GM12892 (cell line): ENCODE measurements at regions not wholly inside any gene's neighbourhood (a gene's known extent, or its start where the extent isn't known, plus 50 kb on each side); places are given as distances from the start of the nearest gene placed in this dataset.
"Not testable (repeated sequence)": the region's sequence is repeated elsewhere in the genome, so short reads cannot be mapped to it uniquely, and the experiment has no call there.

ENCODE experiments used
- DNase-seq: peaks from one replicate; pipeline ENCODE4 v3.0.0; 2011; ENCODE audit not compliant: insufficient read length
- FAIRE-seq: peaks from 2 replicates; lab custom pipeline; 2011; peaks lifted over from hg19 to GRCh38; lab: Jason Lieb, UNC
- POLR2A ChIP-seq: IDR thresholded peaks from 2 replicates; pipeline ENCODE4 v1.6.1; 2011; ENCODE audit warnings: low read depth, low read length, control low read depth
- POLR2AphosphoS5 ChIP-seq: IDR thresholded peaks from 2 replicates; pipeline ENCODE4 v1.6.1; 2011; ENCODE audit warnings: low read depth, low read length, control low read depth
- TAF1 ChIP-seq: IDR thresholded peaks from 2 replicates; pipeline ENCODE4 v1.6.1; 2011; ENCODE audit warnings: low read depth, mild to moderate bottlenecking, control low read depth, low read length, borderline replicate concordance

- DNase-seq (no peak), FAIRE-seq (no peak)
- TF ChIP-seq POLR2A = no peak
- no peak for TF ChIP-seq TAF1
- TF ChIP-seq POLR2AphosphoS5 = no peak
Measured at GRCh38 chr14:48580692-48581091, 905.3 kb upstream of the MDGA2 start.

GRCh38 chr14:48575772-48576171, 900.4 kb upstream of the MDGA2 start:
- TF ChIP-seq POLR2AphosphoS5 (no peak), POLR2A (no peak), TAF1 (no peak)
- no peak for DNase-seq
- FAIRE-seq = no peak

GRCh38 chr14:48568688-48569087, 893.3 kb upstream of the MDGA2 start:
- TF ChIP-seq POLR2AphosphoS5 (no peak), TAF1 (no peak), POLR2A (no peak)
- FAIRE-seq (no peak), DNase-seq (no peak)

GRCh38 chr14:48568252-48568651, 892.8 kb upstream of the MDGA2 start:
- no peak for TF ChIP-seq POLR2A
- no peak for TF ChIP-seq POLR2AphosphoS5
- TF ChIP-seq TAF1 = no peak
- no peak for FAIRE-seq

GRCh38 chr14:48563489-48563888, 888.1 kb upstream of the MDGA2 start:
- no peak for TF ChIP-seq TAF1
- no peak for TF ChIP-seq POLR2AphosphoS5
- no peak for TF ChIP-seq POLR2A
- no peak for DNase-seq
- no peak for FAIRE-seq

More at GRCh38 chr14:48568252-48568651, 892.8 kb upstream of the MDGA2 start:
- no peak for DNase-seq

- FAIRE-seq, DNase-seq: not testable (repeated sequence)
Measured at GRCh38 chr14:48561438-48561837, 886.0 kb upstream of the MDGA2 start.

- TF ChIP-seq POLR2A (no peak), POLR2AphosphoS5 (no peak), TAF1 (no peak)
- FAIRE-seq (no peak), DNase-seq (no peak)
Measured at GRCh38 chr14:48560421-48560820, 885.0 kb upstream of the MDGA2 start.

GRCh38 chr14:48553443-48553842, 878.0 kb upstream of the MDGA2 start:
- no peak for FAIRE-seq
- no peak for DNase-seq
- TF ChIP-seq POLR2A (no peak), POLR2AphosphoS5 (no peak), TAF1 (no peak)

- FAIRE-seq (no peak), DNase-seq (no peak)
- TF ChIP-seq POLR2AphosphoS5 (no peak), TAF1 (no peak), POLR2A (no peak)
Measured at GRCh38 chr14:48546996-48547395, 871.6 kb upstream of the MDGA2 start.

- no peak for DNase-seq
- TF ChIP-seq TAF1 = no peak
- no peak for TF ChIP-seq POLR2A
- TF ChIP-seq POLR2AphosphoS5 = no peak
- no peak for FAIRE-seq
Measured at GRCh38 chr14:48537600-48537999, 862.2 kb upstream of the MDGA2 start.

GRCh38 chr14:48536318-48536717, 860.9 kb upstream of the MDGA2 start:
- no peak for TF ChIP-seq POLR2A
- no peak for TF ChIP-seq TAF1
- no peak for TF ChIP-seq POLR2AphosphoS5
- FAIRE-seq (no peak), DNase-seq (no peak)

GRCh38 chr14:48527832-48528231, 852.4 kb upstream of the MDGA2 start:
- no peak for TF ChIP-seq TAF1
- TF ChIP-seq POLR2AphosphoS5 = no peak
- DNase-seq = no peak

GRCh38 chr14:48526307-48526706, 850.9 kb upstream of the MDGA2 start:
- DNase-seq = no peak
- FAIRE-seq = no peak
- TF ChIP-seq POLR2AphosphoS5 (no peak), POLR2A (no peak), TAF1 (no peak)

More at GRCh38 chr14:48527832-48528231, 852.4 kb upstream of the MDGA2 start:
- FAIRE-seq = no peak
